GM21390 (cell line): ENCODE measurements at regions not wholly inside any gene's neighbourhood (a gene's known extent, or its start where the extent isn't known, plus 50 kb on each side); places are given as distances from the start of the nearest gene placed in this dataset.

Experiments used
- ATAC-seq: cut with Tn5 transposase; IDR thresholded peaks from one replicate; pipeline ENCODE4 v1.9.1; 2021; ENCODE audit not compliant: unreplicated experiment

GRCh38 chrX:15191830-15192229, 78.1 kb downstream of the ASB9 start:
- ATAC-seq = no peak

- ATAC-seq = no peak
Observed at GRCh38 chrX:15188039-15188438, 81.8 kb downstream of the ASB9 start.

GRCh38 chrX:15177316-15177715, 92.6 kb downstream of the ASB9 start:
- ATAC-seq = no peak

GRCh38 chrX:15173411-15173810, 96.5 kb downstream of the ASB9 start:
- no peak for ATAC-seq

- no peak for ATAC-seq
Observed at GRCh38 chrX:15170927-15171326, 99.0 kb downstream of the ASB9 start.

GRCh38 chrX:15167826-15168225, 102.1 kb downstream of the ASB9 start:
- no peak for ATAC-seq

GRCh38 chrX:15165832-15166231, 104.1 kb downstream of the ASB9 start:
- no peak for ATAC-seq

GRCh38 chrX:15163131-15163530, 106.8 kb downstream of the ASB9 start:
- no peak for ATAC-seq

GRCh38 chrX:15160558-15161095, 109.3 kb downstream of the ASB9 start:
- no peak for ATAC-seq

- ATAC-seq = peak; percentile 77
Observed at GRCh38 chrX:15158736-15159406, 111.0 kb downstream of the ASB9 start.

- ATAC-seq = peak; percentile 13
Observed at GRCh38 chrX:15158350-15158735, 111.5 kb downstream of the ASB9 start.

GRCh38 chrX:15157624-15158023, 112.3 kb downstream of the ASB9 start:
- no peak for ATAC-seq

GRCh38 chrX:15151267-15152186, 118.4 kb downstream of the ASB9 start:
- peak; percentile 79 for ATAC-seq

- ATAC-seq = no peak
Observed at GRCh38 chrX:15150586-15150985, 119.3 kb downstream of the ASB9 start.

GRCh38 chrX:15146515-15146914, 123.4 kb downstream of the ASB9 start:
- ATAC-seq = no peak

GRCh38 chrX:15143825-15144121, 126.1 kb downstream of the ASB9 start:
- ATAC-seq = no peak

GRCh38 chrX:15143050-15143824, 126.6 kb downstream of the ASB9 start:
- no peak for ATAC-seq

GRCh38 chrX:15142084-15142715, 127.7 kb downstream of the ASB9 start:
- ATAC-seq = no peak

GRCh38 chrX:15136795-15137194, 133.1 kb downstream of the ASB9 start:
- no peak for ATAC-seq

GRCh38 chrX:15129412-15129811, 140.5 kb downstream of the ASB9 start:
- ATAC-seq = no peak

- ATAC-seq = no peak
Observed at GRCh38 chrX:15128861-15129260, 141.0 kb downstream of the ASB9 start.
